Effector CD8-positive, alpha-beta T cell (primary cell): ENCODE measurements at regions not wholly inside any gene's neighbourhood (a gene's known extent, or its start where the extent isn't known, plus 50 kb on each side); places are given as distances from the start of the nearest gene placed in this dataset.

Experiments
- DNase-seq: peaks from one replicate; lab custom pipeline; 2025; lab: John Stamatoyannopoulos, UW

DNA sequence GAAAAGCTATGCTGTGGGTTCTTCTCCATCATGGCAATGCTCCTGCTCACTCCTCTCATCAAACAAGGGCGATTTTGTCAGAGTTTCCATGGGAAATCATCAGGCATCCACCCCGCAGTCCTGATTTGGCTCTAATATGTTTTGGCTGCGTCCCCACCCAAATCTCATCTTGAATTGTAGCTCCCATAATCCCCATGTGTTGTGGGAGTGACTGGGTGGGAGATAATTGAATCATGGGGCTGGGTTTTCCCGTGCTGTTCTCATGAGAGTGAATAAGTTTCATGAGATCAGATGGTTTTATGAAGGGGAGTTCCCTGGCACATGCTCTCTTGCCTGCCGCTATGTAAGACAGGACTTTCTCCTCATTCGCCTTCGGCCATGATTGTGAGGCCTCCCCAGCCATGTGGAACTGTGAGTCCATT, 163.8 kb downstream of the GADD45G start:
- DNase-seq = no peak

GRCh38 chr9:89770531-89771174, 165.8 kb downstream of the GADD45G start:
- DNase-seq = no peak

- no peak for DNase-seq
Measured at GRCh38 chr9:89771205-89771604, 166.4 kb downstream of the GADD45G start.

DNA sequence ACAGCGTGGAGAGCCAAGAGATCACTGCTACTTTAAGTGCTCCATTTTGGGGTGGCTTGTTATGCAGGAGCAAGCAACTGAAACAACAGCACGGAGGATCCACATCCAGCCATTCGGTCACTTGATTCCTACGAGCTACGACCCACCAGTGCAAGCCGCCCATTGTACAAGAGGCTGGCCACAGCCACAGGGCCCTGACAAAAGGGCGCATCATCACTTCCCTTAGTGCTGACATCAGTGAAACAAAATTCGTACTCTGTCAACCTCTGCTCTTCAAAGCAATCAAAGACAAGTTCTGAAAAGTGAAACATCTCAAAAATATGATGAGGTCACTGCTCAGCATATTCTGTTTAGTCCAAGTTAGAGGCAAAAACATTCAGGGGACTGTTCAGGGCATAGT, 168.4 kb downstream of the GADD45G start:
- no peak for DNase-seq

DNA sequence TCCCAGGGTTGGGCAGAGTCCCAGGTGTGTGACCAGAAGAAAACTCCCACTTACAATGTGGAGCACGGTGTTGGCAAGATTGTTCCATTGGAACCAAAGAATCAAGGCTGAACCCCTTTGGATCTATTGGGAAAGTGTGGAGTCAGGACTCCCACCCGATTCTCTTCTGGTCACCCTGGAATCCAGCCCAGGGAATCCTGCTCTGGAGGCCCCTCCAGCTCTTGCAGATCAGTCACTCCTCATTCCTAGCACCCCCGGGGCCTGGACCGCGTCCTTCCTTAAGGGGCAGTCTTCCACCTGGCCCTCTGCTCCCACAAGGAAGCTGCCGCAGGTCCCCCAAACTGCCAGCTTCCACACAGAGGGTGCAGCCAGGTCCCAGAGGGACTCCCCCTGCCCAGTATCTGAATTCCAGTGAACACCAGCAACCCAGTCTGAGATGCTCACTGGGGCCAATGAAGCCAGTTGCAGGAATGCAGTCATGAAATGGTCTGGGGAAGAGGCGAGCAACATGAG, 170.1 kb downstream of the GADD45G start:
- no peak for DNase-seq

- no peak for DNase-seq
Measured at GRCh38 chr9:89775641-89776040, 170.8 kb downstream of the GADD45G start.

DNA sequence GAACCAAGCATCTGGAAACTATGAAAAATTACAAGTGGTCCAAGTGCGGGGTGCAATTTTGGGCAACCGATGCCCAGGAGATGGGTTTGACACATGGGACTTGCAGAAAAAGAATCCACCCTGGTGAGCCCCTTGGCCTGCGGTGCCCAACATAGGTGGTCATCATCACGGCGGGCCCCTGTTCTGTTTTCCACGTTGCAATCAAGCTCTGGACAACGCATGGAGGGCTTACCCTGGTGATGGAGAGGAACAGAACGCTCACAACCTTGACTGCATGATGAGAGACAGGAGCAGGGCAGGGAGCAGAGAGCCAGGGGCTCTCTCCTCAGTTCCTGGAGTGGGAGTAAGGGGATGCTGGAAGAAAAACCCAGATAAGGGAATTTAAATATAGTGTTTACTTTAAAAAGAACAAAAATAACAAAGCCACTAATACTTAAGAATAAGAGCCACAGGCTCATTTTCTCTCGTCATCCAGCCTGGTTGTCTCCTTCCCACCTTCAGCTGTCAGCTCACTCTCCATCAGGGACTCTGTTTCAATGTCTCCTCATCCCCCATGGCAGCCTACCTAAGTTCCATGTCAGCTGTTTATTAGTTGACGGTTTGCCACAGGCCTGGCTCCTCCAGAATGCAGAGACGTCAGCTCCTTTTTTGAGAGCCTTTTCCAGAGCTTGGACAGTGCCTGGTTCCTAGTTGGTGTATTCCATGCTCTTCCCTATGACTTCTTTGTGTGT, 172.1 kb downstream of the GADD45G start:
- no peak for DNase-seq

DNA sequence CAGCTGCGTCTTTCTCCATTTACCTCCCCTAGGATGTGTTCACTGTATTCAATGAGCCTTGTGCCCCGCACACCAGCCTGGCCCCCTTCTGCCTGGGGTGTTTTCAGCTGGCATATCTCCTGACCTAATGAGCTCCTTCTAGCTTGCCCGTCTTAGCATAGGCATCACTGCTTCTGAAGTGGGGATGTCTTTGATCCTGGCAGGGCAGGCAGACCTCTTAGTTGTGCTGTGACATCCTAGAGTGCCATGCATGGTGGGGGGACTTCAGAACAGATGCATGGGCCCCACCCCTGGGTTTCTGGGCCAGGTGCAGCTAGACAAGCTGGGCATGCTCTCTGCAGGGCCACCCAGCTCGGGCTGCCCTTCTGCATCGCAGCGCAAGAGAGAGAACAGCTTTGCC, 172.7 kb downstream of the GADD45G start:
- DNase-seq = no peak

DNA sequence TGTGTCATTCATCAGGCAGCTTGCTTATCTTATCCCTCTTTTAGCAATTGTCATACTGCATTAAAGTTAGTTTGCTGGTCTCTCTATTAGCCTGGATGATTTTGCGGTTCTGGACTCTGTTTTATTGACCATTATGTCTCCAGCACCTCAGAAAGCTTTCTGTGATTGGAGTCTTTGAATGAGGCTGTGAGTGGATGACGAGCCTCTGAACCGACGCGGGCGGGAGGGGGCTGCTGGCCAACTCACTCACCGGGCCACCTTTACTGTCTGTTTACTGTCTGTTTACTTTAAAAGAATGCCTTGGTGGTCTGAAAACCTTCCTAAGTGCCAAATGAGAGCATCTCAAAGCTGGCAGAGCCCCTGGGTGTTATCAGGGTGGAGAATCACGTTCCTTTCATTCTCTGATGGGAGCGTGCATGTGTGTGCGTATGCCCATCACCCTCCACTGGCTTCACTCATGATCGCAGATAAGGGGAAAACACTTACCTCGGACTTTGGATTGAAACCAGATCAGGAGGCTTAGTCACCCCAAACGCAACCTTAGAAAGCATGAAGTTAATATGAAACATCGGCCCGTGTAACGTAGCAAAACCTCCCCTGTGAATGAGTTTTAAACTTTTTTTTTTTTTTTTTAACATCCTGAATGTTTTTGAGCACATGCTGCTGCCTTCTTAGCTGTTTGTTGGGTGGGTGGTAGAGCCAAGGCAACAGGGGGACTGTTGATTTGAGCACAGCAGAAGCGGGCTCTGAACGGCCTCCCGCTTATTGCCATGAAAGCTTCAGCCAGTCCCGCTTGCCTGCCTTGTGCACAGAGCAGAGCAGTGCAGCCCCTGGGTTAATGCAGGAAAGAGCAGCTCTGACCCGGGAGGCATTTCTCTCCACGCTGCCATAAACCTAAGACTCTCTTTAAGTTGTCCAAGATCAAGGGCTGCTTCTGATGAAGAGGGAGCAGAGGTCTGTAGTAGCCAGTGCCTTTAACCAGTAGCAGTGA, 173.6 kb downstream of the GADD45G start:
- DNase-seq = no peak

DNA sequence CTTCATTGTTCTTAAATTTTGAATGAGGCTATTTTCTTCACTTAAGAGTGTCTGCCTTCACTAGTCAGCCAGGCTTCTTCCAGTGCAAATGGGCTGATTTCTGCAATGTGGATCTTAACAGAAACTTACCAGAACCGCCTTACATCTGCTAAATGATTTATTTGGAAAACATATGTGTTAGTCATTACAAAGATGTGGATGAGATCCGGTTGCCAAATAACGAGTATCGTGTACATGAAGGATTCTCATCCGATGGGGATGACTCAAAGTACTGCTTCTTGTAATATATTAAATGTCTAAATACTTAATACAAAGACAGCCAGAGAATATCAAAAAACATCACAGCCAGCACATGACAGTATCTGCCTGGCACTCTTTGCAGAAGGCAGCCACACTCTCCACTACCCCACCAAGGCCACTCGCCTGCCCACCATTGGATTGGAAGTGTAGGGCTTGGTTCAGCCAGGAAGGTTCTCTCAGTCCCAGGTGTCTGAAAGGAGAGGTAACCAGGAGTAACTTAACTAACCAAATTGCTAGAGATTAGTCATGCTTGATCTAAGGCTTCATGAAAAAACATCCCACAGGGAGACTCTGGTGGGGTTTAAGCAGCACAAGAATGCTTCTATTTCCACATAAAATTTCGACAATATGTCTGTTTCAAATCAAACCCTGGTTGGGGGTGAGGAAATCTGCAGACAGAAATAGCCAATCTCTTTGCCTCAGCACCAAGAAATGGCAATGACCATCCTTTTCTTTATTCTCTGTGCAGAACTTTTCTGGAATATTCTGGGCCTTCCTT, 174.8 kb downstream of the GADD45G start:
- no peak for DNase-seq

- no peak for DNase-seq
Measured at GRCh38 chr9:89780959-89781358, 176.1 kb downstream of the GADD45G start.

DNA sequence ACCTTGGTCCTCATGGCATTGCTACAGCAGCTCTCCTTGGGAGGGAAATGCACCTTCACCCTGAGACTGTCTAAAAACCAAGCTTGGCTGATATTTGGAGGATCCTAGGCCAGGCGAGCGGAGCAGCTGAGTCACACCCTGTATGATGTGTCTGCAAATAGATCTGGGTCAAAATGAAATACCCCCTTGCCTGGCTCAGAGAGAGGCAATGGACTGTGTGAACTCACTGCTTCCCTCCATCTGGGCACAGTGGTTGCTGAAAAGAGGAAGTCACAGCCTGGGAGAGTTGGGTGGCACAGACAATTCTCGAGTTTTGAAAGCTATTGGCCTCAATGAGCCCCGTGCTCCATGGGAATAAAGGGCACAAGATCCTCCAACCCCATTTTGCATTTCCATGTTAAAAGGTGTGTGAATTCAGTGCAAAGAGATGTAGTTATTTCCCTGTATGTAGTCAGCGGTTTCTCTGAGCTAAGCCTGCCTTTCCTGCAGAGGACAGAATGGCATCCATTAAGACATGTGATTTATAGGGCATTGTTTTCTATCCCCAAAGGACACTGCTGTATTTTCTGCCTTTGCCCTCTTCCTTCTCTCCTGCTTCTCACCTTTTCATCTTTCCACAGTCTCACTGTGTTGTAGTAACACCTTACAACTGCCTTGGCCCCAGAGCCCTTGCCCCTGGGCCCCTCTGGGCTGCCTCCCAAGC, 177.2 kb downstream of the GADD45G start:
- DNase-seq = no peak

GRCh38 chr9:89786655-89787054, 181.8 kb downstream of the GADD45G start:
- DNase-seq = no peak

GRCh38 chr9:89787595-89787994, 182.8 kb downstream of the GADD45G start:
- DNase-seq = no peak

DNA sequence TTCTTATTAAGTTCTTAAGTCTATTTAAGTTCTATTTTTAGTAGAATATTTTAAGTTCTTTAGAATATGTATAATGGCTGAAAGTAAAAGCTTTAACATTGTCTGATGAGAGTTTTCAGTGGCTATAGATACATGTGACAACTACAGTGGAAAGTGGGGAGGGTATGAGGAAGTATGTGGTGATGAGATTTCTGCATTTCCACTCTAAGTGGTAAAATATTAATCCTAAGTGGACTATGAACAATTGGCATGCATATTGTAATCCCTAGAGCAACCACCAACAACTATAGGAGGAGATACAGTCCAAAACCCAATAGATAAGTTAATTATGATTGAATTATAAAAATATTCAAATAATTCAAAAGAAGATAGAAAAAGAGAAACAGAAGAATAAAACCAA, 183.6 kb downstream of the GADD45G start:
- no peak for DNase-seq

- DNase-seq = no peak
Measured at GRCh38 chr9:89789922-89790510, 185.2 kb downstream of the GADD45G start.

DNA sequence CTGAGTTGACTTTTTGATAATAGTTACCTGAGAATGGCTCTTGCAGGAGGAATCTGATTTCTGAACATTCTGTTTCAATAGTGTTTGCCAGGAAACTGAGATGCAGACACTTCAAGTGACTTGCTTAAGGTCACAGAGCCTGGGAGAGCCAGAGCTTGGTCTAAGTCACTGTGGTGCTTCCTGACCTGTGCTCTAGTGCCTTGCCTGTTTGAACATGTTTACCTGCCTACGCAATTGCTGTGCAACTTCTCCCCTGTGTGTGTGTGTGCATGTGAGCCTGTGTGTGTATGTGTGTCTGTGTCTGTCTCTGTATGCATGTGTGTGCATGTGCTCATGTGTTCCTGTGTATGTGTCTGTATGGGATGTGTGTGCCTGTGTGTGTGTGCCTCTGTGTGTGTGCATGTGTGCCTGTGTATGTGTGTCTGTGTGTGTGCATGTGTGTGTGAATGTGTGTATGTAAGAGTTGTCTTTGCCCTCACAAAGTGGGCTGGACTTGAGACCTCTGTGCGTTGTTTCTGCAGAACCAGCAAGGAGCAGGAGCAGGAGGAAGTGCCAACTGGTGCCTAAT, 185.8 kb downstream of the GADD45G start:
- DNase-seq = no peak

DNA sequence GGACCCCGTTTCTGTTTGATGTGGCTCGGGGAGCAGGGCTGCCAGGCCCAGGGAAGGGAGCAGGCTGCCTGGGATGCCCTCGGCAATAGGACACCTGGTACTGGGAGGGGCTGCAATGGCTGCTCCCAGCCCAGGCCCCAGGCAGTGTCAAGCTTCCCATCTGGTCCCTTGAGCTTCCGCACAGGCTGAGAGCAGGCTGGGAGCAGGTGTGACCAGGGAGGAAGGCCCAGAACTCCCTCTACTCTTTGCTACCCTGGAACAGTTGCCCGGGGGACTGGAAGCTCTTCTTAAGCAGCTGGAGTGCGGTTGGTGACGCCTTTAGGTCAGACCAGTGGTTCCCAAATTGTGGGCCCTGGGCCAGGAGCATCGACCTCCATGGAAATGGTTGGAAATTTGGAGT, 186.9 kb downstream of the GADD45G start:
- no peak for DNase-seq

- no peak for DNase-seq
Measured at GRCh38 chr9:89792189-89793123, 187.6 kb downstream of the GADD45G start.
